Ishikawa (cell line): ENCODE measurements at regions not wholly inside any gene's neighbourhood (a gene's known extent, or its start where the extent isn't known, plus 50 kb on each side); places are given as distances from the start of the nearest gene placed in this dataset.

ENCODE experiments used
- CEBPB ChIP-seq: IDR thresholded peaks from 2 replicates; pipeline ENCODE4 v1.6.1; 2012
- CREB1 ChIP-seq: IDR thresholded peaks from 2 replicates; pipeline ENCODE4 v1.6.1; 2012; ENCODE audit warnings: low read depth
- EGR1 ChIP-seq: IDR thresholded peaks from 2 replicates; pipeline ENCODE4 v1.6.1; 2012
- EP300 ChIP-seq: IDR thresholded peaks from 2 replicates; pipeline ENCODE4 v1.6.1; 2012; ENCODE audit warnings: borderline replicate concordance
- FOXM1 ChIP-seq: IDR thresholded peaks from 2 replicates; pipeline ENCODE4 v1.6.1; 2012; ENCODE audit warnings: low read depth, borderline replicate concordance
- MAX ChIP-seq: IDR thresholded peaks from 2 replicates; pipeline ENCODE4 v1.6.1; 2012
- NFIC ChIP-seq: IDR thresholded peaks from 2 replicates; pipeline ENCODE4 v1.6.1; 2012
- RAD21 ChIP-seq: IDR thresholded peaks from 2 replicates; pipeline ENCODE4 v1.6.1; 2012; ENCODE audit warnings: low read depth
- REST ChIP-seq: IDR thresholded peaks from 2 replicates; pipeline ENCODE4 v1.6.1; 2012; ENCODE audit warnings: low read depth, mild to moderate bottlenecking
- TAF1 ChIP-seq: IDR thresholded peaks from 2 replicates; pipeline ENCODE4 v1.6.1; 2012; ENCODE audit warnings: low read depth, mild to moderate bottlenecking
- TCF12 ChIP-seq: IDR thresholded peaks from 2 replicates; pipeline ENCODE4 v1.6.1; 2012; ENCODE audit warnings: low read depth
- TEAD4 ChIP-seq: IDR thresholded peaks from 2 replicates; pipeline ENCODE4 v1.6.1; 2012
- USF1 ChIP-seq: IDR thresholded peaks from 2 replicates; pipeline ENCODE4 v1.6.1; 2012
- YY1 ChIP-seq: IDR thresholded peaks from 2 replicates; pipeline ENCODE4 v1.6.1; 2012; ENCODE audit warnings: low read depth
- ZBTB7A ChIP-seq: IDR thresholded peaks from 2 replicates; pipeline ENCODE4 v1.6.1; 2012; ENCODE audit warnings: low read depth

- TF ChIP-seq TAF1: no peak
These were observed 292.7 kb downstream of the EMP1 start for GRCh38 chr12:13489246-13489645.

GRCh38 chr12:13487326-13487725 is 290.8 kb downstream of the EMP1 start:
- TF ChIP-seq ZBTB7A: no peak
- TF ChIP-seq EP300: no peak
- no peak for TF ChIP-seq EGR1
- no peak for TF ChIP-seq TCF12
- no peak for TF ChIP-seq YY1
- no peak for TF ChIP-seq NFIC
- no peak for TF ChIP-seq CEBPB
- no peak for TF ChIP-seq TEAD4
- TF ChIP-seq MAX: no peak
- no peak for TF ChIP-seq CREB1
- TF ChIP-seq REST: no peak
- no peak for TF ChIP-seq TAF1
- no peak for TF ChIP-seq FOXM1
- no peak for TF ChIP-seq RAD21
- no peak for TF ChIP-seq USF1

GRCh38 chr12:13486794-13487193 is 290.3 kb downstream of the EMP1 start:
- TF ChIP-seq FOXM1 (no peak), TEAD4 (no peak), CEBPB (no peak), NFIC (no peak), RAD21 (no peak), MAX (no peak), CREB1 (no peak), EGR1 (no peak), TAF1 (no peak), EP300 (no peak), YY1 (no peak), REST (no peak), ZBTB7A (no peak), USF1 (no peak), TCF12 (no peak)

GRCh38 chr12:13478650-13479181 is 282.2 kb downstream of the EMP1 start:
- TF ChIP-seq MAX (no peak), RAD21 (no peak), NFIC (no peak), TEAD4 (no peak), CREB1 (no peak), FOXM1 (no peak), CEBPB (no peak), EP300 (no peak), REST (no peak), TAF1 (no peak), ZBTB7A (no peak), TCF12 (no peak), EGR1 (no peak), USF1 (no peak), YY1 (no peak)
